ENCODE measurements at regions not wholly inside any gene's neighbourhood (a gene's known extent, or its start where the extent isn't known, plus 50 kb on each side); places are given as distances from the start of the nearest gene placed in this dataset.

DNA sequence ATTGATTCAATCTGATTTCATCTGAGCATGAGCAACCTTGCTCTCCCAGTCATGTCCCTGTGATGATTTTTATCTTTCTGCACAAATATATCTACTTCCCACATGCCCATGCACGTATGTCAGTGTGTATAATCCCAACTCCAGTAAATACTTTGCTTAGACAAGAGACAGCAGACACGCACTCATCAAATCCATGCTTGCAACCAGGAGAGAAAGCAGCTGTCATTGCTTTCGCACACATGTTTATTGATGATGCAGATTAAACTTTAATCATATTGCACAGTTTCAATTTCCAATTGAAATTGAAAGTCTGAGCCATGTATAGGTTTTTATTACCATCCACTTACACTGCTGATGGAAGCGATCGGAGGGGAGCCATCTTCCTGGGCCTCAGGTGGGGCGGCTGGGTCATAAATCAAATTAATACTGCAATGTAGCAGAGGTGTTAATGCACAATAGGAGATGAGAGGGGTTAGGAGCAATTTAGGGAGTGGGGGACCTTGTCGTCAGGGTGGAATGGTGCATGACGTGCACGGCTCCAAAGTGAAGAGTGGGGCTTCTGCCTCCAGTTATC is 68.6 kb upstream of the SRRM4 start:
- no peak overlapping the region for H3K4me3 ChIP-seq (ENCODE audit: low read length, poor library complexity, severe bottlenecking)
- no peaks in the 10 kb centered on the region for H3K79me2 ChIP-seq (ENCODE audit: insufficient read depth, low read length)
- H3F3A ChIP-seq (ENCODE audit: low read depth) = no peaks in the 10 kb centered on the region
- no peak for TF ChIP-seq EZH2phosphoT487 (IDR thresholded peaks at IDR 0.05; ENCODE audit: borderline replicate concordance)
- TF ChIP-seq, protein P1, sequence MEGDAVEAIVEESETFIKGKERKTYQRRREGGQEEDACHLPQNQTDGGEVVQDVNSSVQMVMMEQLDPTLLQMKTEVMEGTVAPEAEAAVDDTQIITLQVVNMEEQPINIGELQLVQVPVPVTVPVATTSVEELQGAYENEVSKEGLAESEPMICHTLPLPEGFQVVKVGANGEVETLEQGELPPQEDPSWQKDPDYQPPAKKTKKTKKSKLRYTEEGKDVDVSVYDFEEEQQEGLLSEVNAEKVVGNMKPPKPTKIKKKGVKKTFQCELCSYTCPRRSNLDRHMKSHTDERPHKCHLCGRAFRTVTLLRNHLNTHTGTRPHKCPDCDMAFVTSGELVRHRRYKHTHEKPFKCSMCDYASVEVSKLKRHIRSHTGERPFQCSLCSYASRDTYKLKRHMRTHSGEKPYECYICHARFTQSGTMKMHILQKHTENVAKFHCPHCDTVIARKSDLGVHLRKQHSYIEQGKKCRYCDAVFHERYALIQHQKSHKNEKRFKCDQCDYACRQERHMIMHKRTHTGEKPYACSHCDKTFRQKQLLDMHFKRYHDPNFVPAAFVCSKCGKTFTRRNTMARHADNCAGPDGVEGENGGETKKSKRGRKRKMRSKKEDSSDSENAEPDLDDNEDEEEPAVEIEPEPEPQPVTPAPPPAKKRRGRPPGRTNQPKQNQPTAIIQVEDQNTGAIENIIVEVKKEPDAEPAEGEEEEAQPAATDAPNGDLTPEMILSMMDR (conservative IDR thresholded peaks at IDR 0.05; ENCODE audit: low read length) = no peak
- H4K20me1 ChIP-seq (ENCODE audit: insufficient read depth, low read length, poor library complexity, severe bottlenecking) = no peaks in the 10 kb centered on the region
- H3K27me3 ChIP-seq (ENCODE audit: insufficient read depth, low read length, poor library complexity, severe bottlenecking) = no peaks in the 10 kb centered on the region
- H3K9me2 ChIP-seq (replicated peaks; ENCODE audit: low read depth, low read length) = no peaks in the 10 kb centered on the region
- H2AFZ ChIP-seq (ENCODE audit: low read length) = no peak overlapping the region
- no peaks in the 10 kb centered on the region for H3K9me3 ChIP-seq (ENCODE audit: insufficient read depth, low read depth, low read length)
- H3K4me2 ChIP-seq (ENCODE audit: low read depth, low read length, poor library complexity, severe bottlenecking) = no peak overlapping the region
- H3K36me3 ChIP-seq (ENCODE audit: insufficient read depth, low read length) = no peaks in the 10 kb centered on the region
- H3K4me1 ChIP-seq (ENCODE audit: insufficient read depth, low read length, poor library complexity, severe bottlenecking) = no peaks in the 10 kb centered on the region
- no peak overlapping the region for H3K9ac ChIP-seq (ENCODE audit: low read depth, low read length, poor library complexity, severe bottlenecking)

DNA sequence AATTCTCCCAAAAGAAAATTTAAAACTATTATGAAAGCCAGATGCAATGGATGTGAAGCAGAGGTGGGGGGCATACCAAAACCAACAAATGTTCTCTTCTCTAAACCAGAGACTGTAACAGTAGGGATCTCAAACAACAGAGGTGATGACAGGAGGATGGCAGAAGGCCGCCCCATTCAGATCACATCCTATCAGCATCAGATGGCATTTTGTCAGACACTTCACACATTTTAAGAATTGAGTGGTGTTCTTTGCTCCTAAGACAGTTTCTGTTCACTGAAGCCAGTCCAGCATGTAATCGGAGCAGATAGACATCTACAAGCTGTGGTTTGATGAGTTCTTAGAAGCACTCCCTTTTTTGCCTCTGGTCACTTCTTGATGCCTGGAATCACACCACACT is 59.6 kb upstream of the SRRM4 start:
- H4K20me1 ChIP-seq (ENCODE audit: insufficient read depth, low read length, poor library complexity, severe bottlenecking) = no peaks in the 10 kb centered on the region
- H3K9me3 ChIP-seq (ENCODE audit: insufficient read depth, low read depth, low read length) = no peaks in the 10 kb centered on the region
- H3F3A ChIP-seq (ENCODE audit: low read depth) = no peaks in the 10 kb centered on the region
- no peak for TF ChIP-seq EZH2phosphoT487 (IDR thresholded peaks at IDR 0.05; ENCODE audit: borderline replicate concordance)
- TF ChIP-seq, protein P1 (conservative IDR thresholded peaks at IDR 0.05; ENCODE audit: low read length) = no peak
- H3K4me2 ChIP-seq (ENCODE audit: low read depth, low read length, poor library complexity, severe bottlenecking) = no peak overlapping the region
- no peak overlapping the region for H3K9ac ChIP-seq (ENCODE audit: low read depth, low read length, poor library complexity, severe bottlenecking)
- no peaks in the 10 kb centered on the region for H3K36me3 ChIP-seq (ENCODE audit: insufficient read depth, low read length)
- H2AFZ ChIP-seq (ENCODE audit: low read length) = no peak overlapping the region
- H3K79me2 ChIP-seq (ENCODE audit: insufficient read depth, low read length) = no peaks in the 10 kb centered on the region
- no peaks in the 10 kb centered on the region for H3K4me1 ChIP-seq (ENCODE audit: insufficient read depth, low read length, poor library complexity, severe bottlenecking)
- no peaks in the 10 kb centered on the region for H3K27me3 ChIP-seq (ENCODE audit: insufficient read depth, low read length, poor library complexity, severe bottlenecking)
- no peak overlapping the region for H3K4me3 ChIP-seq (ENCODE audit: low read length, poor library complexity, severe bottlenecking)
- no peaks in the 10 kb centered on the region for H3K9me2 ChIP-seq (replicated peaks; ENCODE audit: low read depth, low read length)

DNA sequence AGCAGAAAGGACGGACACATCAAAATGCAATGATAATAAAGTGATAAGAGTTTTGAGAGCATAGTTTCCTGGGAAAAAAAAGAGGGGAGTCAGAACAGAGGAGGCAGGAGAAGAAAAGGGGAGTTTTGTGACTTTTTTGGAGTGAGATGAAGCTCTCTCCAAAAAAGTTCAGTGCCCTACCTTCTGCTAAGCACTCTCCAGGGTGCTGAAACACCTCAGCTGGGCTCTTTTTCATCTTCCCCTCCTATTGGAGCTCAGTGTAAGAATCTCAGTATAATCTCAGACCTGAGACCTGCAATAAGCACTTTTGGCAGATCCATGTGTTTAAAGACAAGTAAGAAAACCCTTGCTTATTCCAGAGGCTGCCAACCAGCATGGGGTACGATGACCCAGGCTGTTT is 58.9 kb upstream of the SRRM4 start:
- no peaks in the 10 kb centered on the region for H3K36me3 ChIP-seq (ENCODE audit: insufficient read depth, low read length)
- H3F3A ChIP-seq (ENCODE audit: low read depth) = no peaks in the 10 kb centered on the region
- no peak overlapping the region for H2AFZ ChIP-seq (ENCODE audit: low read length)
- no peak overlapping the region for H3K4me2 ChIP-seq (ENCODE audit: low read depth, low read length, poor library complexity, severe bottlenecking)
- H3K4me1 ChIP-seq (ENCODE audit: insufficient read depth, low read length, poor library complexity, severe bottlenecking) = no peaks in the 10 kb centered on the region
- H3K9ac ChIP-seq (ENCODE audit: low read depth, low read length, poor library complexity, severe bottlenecking) = no peak overlapping the region
- H3K79me2 ChIP-seq (ENCODE audit: insufficient read depth, low read length) = no peaks in the 10 kb centered on the region
- no peaks in the 10 kb centered on the region for H3K9me3 ChIP-seq (ENCODE audit: insufficient read depth, low read depth, low read length)
- H4K20me1 ChIP-seq (ENCODE audit: insufficient read depth, low read length, poor library complexity, severe bottlenecking) = no peaks in the 10 kb centered on the region
- H3K4me3 ChIP-seq (ENCODE audit: low read length, poor library complexity, severe bottlenecking) = no peak overlapping the region
- TF ChIP-seq, protein P1 (conservative IDR thresholded peaks at IDR 0.05; ENCODE audit: low read length) = no peak
- TF ChIP-seq EZH2phosphoT487 (IDR thresholded peaks at IDR 0.05; ENCODE audit: borderline replicate concordance) = no peak
- no peaks in the 10 kb centered on the region for H3K27me3 ChIP-seq (ENCODE audit: insufficient read depth, low read length, poor library complexity, severe bottlenecking)
- H3K9me2 ChIP-seq (replicated peaks; ENCODE audit: low read depth, low read length) = no peaks in the 10 kb centered on the region
